HEK293 (cell line): ENCODE measurements at regions not wholly inside any gene's neighbourhood (a gene's known extent, or its start where the extent isn't known, plus 50 kb on each side); places are given as distances from the start of the nearest gene placed in this dataset.

Experiments used
- CTCF ChIA-PET: fragments of 350-600 bp; formaldehyde crosslinking; extraction: SDS; loops from one replicate; lab custom pipeline; 2021; ENCODE audit warnings: antibody characterized with exemption; lab: Yijun Ruan, JAX
- POLR2A ChIA-PET: fragments of 300-600 bp; formaldehyde crosslinking; extraction: SDS; loops from one replicate; lab custom pipeline; 2020; ENCODE audit warnings: antibody characterized with exemption, inconsistent platforms; lab: Yijun Ruan, JAX
- H3K27ac ChIP-seq: fragments of 200-500 bp; sonication (Bioruptor generic); 2 replicates; pipeline ENCODE4 v1.5.1; 2014; ENCODE audit warnings: low read depth, low read length, control low read depth, inconsistent platforms; ENCODE audit errors: extremely low read depth
- H3K36me3 ChIP-seq, 2 experiments: fragments of 200-500 bp in 1 of 2; sonication (Bioruptor generic) in 1 of 2; 1 replicate in 1 of 2; 2 replicates in 1 of 2; pipeline ENCODE4 v1.5.1; 2014 to 2017; ENCODE audit warnings: inconsistent platforms in 2 of 2, low read length in 2 of 2; ENCODE audit not compliant: control insufficient read depth in 2 of 2, insufficient read depth in 1 of 2
- H3K4me1 ChIP-seq: fragments of 200-500 bp; sonication (Bioruptor generic); 2 replicates; pipeline ENCODE4 v1.5.1; 2014; ENCODE audit warnings: mild to moderate bottlenecking, low read length, inconsistent platforms; ENCODE audit not compliant: control insufficient read depth, insufficient read depth
- H3K4me3 ChIP-seq: 2 replicates; pipeline ENCODE4 v1.5.1; 2011; ENCODE audit warnings: low read depth, mild to moderate bottlenecking, control low read depth, low read length, moderate library complexity
- H3K9me3 ChIP-seq: fragments of 200-500 bp; sonication (Bioruptor generic); 2 replicates; pipeline ENCODE4 v1.5.1; 2014; ENCODE audit warnings: low read depth, low read length, inconsistent platforms; ENCODE audit not compliant: control insufficient read depth, insufficient read depth
- GLI2 ChIP-seq: fragments of 450-650 bp; formaldehyde crosslinking; IDR thresholded peaks from 2 replicates; pipeline ENCODE4; 2017; ENCODE audit warnings: missing biosample characterization, missing genetic modification characterization, low read depth, borderline replicate concordance
- ZBTB1 ChIP-seq: fragments of 450-650 bp; formaldehyde crosslinking; IDR thresholded peaks from 2 replicates; pipeline ENCODE4 v1.5.1; 2016; ENCODE audit warnings: missing biosample characterization, missing genetic modification characterization
- ZBTB7A ChIP-seq: fragments of 450-650 bp; formaldehyde crosslinking; IDR thresholded peaks from 2 replicates; pipeline ENCODE4 v1.5.1; 2016; ENCODE audit warnings: low read depth, missing biosample characterization, missing genetic modification characterization
- ZBTB8A ChIP-seq: fragments of 450-650 bp; formaldehyde crosslinking; IDR thresholded peaks from 2 replicates; pipeline ENCODE4 v1.5.1; 2016; ENCODE audit warnings: missing biosample characterization, missing genetic modification characterization
- ZFHX2 ChIP-seq: fragments of 450-650 bp; formaldehyde crosslinking; conservative IDR thresholded peaks from 2 replicates; pipeline ENCODE4 v1.5.1; 2016; ENCODE audit warnings: missing biosample characterization, missing genetic modification characterization
- ZFP3 ChIP-seq: fragments of 450-650 bp; formaldehyde crosslinking; IDR thresholded peaks from 2 replicates; pipeline ENCODE4 v1.5.1; 2016; ENCODE audit warnings: low read depth, missing biosample characterization, missing genetic modification characterization
- ZNF174 ChIP-seq: fragments of 450-650 bp; formaldehyde crosslinking; IDR thresholded peaks from 2 replicates; pipeline ENCODE4 v1.5.0; 2017; ENCODE audit warnings: missing biosample characterization, mild to moderate bottlenecking, missing genetic modification characterization
- ZNF211 ChIP-seq: fragments of 450-650 bp; formaldehyde crosslinking; IDR thresholded peaks from 2 replicates; pipeline ENCODE4 v1.5.1; 2016; ENCODE audit warnings: low read depth, missing biosample characterization, missing genetic modification characterization
- ZNF366 ChIP-seq: fragments of 450-650 bp; formaldehyde crosslinking; conservative IDR thresholded peaks from 2 replicates; pipeline ENCODE4 v1.5.1; 2016; ENCODE audit warnings: missing biosample characterization, missing genetic modification characterization
- ZNF624 ChIP-seq: fragments of 450-650 bp; formaldehyde crosslinking; IDR thresholded peaks from 2 replicates; pipeline ENCODE4 v1.5.1; 2017; ENCODE audit warnings: missing biosample characterization, missing genetic modification characterization
- ZNF660 ChIP-seq: fragments of 450-650 bp; IDR thresholded peaks from 2 replicates; pipeline ENCODE4 v1.5.1; 2018; ENCODE audit warnings: missing biosample characterization, mild to moderate bottlenecking, missing genetic modification characterization
- ZNF76 ChIP-seq: fragments of 450-650 bp; formaldehyde crosslinking; IDR thresholded peaks from 2 replicates; pipeline ENCODE4; 2016; ENCODE audit warnings: low read depth, missing biosample characterization, missing genetic modification characterization, borderline replicate concordance
- ZNF843 ChIP-seq: fragments of 450-650 bp; formaldehyde crosslinking; IDR thresholded peaks from 2 replicates; pipeline ENCODE4 v1.5.1; 2016; ENCODE audit warnings: missing biosample characterization, missing genetic modification characterization
- TF ChIP-seq, protein P1 (sequence below): fragments of 450-650 bp; formaldehyde crosslinking; IDR thresholded peaks from 2 replicates; pipeline ENCODE4 v1.5.1; 2016; ENCODE audit warnings: missing biosample characterization, missing genetic modification characterization
- TF ChIP-seq, protein P2 (sequence below): fragments of 450-650 bp; IDR thresholded peaks from 2 replicates; pipeline ENCODE4 v1.5.1; 2018; ENCODE audit warnings: missing biosample characterization, mild to moderate bottlenecking, missing genetic modification characterization
- TF ChIP-seq, protein P3 (sequence below): fragments of 450-650 bp; formaldehyde crosslinking; conservative IDR thresholded peaks from 2 replicates; pipeline ENCODE4 v1.5.1; 2016; ENCODE audit warnings: low read depth, missing biosample characterization, missing genetic modification characterization
- TF ChIP-seq, protein P4 (sequence below): fragments of 450-650 bp; formaldehyde crosslinking; IDR thresholded peaks from 2 replicates; pipeline ENCODE4 v1.5.1; 2016; ENCODE audit warnings: missing biosample characterization, missing genetic modification characterization
- TF ChIP-seq, protein P5 (sequence below): fragments of 450-650 bp; formaldehyde crosslinking; IDR thresholded peaks from 2 replicates; pipeline ENCODE4 v1.5.1; 2017; ENCODE audit warnings: missing biosample characterization, missing genetic modification characterization
- TF ChIP-seq, protein P6 (sequence below): fragments of 450-650 bp; formaldehyde crosslinking; IDR thresholded peaks from 2 replicates; pipeline ENCODE4 v1.5.1; 2016; ENCODE audit warnings: missing biosample characterization, missing genetic modification characterization

DNA sequence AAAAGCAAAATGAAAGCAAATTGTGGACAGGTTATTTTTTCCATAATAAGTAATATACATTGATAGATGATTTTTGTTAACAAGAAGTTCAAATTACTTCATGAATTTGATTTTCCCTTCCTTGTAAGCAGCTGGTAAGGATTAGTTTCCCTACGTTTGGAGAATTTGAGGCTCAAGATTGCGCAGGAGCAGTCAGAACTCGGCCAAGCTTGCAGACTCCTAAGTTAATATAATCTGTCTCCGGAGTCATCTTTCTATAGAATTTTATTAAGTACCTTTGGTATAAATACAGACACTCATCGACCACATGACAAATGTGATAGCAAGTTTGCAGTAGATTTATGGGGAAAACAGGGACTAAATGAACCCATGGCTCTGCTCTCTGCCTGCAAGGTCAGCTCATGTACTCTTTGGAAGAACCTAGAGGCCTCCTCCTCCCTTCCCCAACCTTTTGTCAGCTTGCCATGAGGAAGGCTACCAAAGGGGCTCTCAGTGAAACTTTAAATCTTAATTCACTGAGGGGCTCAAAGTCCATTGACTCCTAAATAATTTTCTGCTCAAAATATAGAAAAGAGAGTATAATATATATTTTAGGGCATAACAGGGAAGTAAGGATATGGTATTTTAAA, 89.2 kb upstream of the CTTNBP2 start:
- Histone ChIP-seq H3K4me1 (peaks cover 4% of the 10 kb centered on the region; the same call in 1 of the 2 replicates), H3K36me3 (no peaks in the 10 kb centered on the region), H3K9me3 (no peaks in the 10 kb centered on the region), H3K27ac (no peak overlapping the region), H3K4me3 (no peak overlapping the region)
- TF ChIP-seq ZNF366 (tag by site-specific recombination) (no peak), ZBTB7A (tag by site-specific recombination) (no peak), ZNF174 (no peak), ZNF76 (no peak), ZNF660 (tag by site-specific recombination) (no peak), ZBTB8A (tag by site-specific recombination) (no peak), ZBTB1 (tag by site-specific recombination) (no peak), GLI2 (tag by site-specific recombination) (no peak)
- TF ChIP-seq, protein P1, sequence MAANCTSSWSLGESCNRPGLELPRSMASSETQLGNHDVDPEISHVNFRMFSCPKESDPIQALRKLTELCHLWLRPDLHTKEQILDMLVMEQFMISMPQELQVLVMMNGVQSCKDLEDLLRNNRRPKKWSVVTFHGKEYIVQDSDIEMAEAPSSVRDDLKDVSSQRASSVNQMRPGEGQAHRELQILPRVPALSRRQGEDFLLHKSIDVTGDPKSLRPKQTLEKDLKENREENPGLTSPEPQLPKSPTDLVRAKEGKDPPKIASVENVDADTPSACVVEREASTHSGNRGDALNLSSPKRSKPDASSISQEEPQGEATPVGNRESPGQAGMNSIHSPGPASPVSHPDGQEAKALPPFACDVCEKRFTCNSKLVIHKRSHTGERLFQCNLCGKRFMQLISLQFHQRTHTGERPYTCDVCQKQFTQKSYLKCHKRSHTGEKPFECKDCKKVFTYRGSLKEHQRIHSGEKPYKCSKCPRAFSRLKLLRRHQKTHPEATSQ (tag by site-specific recombination): no peak
- CTCF ChIA-PET: interaction anchor here (0.5 to 0.7 kb wide), 2 partner anchors 25 to 31 kb away, joined by 3 to 4 read pairs; no protein-coding TSS in a partner anchor
- POLR2A ChIA-PET: no interaction called here

DNA sequence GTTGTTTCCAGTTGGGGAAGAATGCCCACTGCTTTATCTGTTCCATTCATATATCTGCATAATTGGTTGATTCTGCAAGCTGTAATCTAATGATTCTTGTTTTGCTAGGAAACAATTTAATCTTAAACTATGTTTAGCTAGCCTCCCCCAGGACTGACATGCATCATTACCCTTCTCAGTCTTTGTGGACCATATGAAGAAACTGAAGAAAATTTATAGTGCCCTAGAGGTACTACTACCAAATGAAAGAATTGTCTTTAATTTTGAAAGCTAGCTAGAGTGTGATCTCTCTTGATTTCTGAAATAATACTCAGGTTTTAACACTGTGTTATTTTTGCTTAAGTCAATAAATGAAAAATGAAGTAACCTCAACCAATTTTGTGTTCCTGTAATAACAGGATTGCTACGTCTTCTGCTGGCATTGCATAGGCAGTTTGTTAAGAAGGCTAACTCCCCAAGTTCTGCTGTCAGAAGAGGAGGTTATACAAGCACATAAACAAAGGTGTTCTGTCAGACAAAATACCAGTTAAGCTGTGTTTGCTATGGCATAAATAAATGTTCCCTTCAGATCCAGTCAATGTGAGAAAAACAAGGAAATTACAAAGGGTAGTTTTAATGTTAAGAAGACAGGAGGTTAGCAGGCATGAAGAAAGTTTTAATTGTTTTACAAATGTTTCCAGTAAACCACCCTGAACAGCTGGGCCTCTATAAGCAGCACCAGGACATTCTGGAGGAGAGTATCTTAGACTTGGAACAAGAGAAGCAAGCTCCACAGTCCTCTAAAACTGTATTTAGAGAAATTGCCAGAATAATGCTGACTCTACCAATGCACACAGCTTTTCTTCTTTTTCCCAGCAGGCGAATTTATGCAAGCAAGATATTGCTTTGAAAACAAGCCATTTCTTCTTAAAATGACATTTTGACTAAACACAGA, 90.3 kb upstream of the CTTNBP2 start:
- POLR2A ChIA-PET: no interaction called here
- Histone ChIP-seq H3K4me3 (no peak overlapping the region), H3K27ac (no peak overlapping the region), H3K36me3 (no peaks in the 10 kb centered on the region), H3K9me3 (no peaks in the 10 kb centered on the region), H3K4me1 (peaks cover 4% of the 10 kb centered on the region; the same call in 1 of the 2 replicates)
- CTCF ChIA-PET: interaction anchor here (0.5 to 0.7 kb wide), 2 partner anchors 13 to 24 kb away, joined by 3 to 4 read pairs; no protein-coding TSS in a partner anchor
- TF ChIP-seq, protein P2, sequence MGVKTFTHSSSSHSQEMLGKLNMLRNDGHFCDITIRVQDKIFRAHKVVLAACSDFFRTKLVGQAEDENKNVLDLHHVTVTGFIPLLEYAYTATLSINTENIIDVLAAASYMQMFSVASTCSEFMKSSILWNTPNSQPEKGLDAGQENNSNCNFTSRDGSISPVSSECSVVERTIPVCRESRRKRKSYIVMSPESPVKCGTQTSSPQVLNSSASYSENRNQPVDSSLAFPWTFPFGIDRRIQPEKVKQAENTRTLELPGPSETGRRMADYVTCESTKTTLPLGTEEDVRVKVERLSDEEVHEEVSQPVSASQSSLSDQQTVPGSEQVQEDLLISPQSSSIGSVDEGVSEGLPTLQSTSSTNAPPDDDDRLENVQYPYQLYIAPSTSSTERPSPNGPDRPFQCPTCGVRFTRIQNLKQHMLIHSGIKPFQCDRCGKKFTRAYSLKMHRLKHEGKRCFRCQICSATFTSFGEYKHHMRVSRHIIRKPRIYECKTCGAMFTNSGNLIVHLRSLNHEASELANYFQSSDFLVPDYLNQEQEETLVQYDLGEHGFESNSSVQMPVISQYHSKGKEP (tag by site-specific recombination): peak; percentile 41; the same call in 1 of the 2 replicates
- no peak for TF ChIP-seq ZFP3
- peak; percentile 54; the same call in 1 of the 2 replicates for TF ChIP-seq ZNF843
- TF ChIP-seq ZNF624 (tag by site-specific recombination): no peak
- TF ChIP-seq ZNF211 (tag by site-specific recombination): no peak
- TF ChIP-seq, protein P3, sequence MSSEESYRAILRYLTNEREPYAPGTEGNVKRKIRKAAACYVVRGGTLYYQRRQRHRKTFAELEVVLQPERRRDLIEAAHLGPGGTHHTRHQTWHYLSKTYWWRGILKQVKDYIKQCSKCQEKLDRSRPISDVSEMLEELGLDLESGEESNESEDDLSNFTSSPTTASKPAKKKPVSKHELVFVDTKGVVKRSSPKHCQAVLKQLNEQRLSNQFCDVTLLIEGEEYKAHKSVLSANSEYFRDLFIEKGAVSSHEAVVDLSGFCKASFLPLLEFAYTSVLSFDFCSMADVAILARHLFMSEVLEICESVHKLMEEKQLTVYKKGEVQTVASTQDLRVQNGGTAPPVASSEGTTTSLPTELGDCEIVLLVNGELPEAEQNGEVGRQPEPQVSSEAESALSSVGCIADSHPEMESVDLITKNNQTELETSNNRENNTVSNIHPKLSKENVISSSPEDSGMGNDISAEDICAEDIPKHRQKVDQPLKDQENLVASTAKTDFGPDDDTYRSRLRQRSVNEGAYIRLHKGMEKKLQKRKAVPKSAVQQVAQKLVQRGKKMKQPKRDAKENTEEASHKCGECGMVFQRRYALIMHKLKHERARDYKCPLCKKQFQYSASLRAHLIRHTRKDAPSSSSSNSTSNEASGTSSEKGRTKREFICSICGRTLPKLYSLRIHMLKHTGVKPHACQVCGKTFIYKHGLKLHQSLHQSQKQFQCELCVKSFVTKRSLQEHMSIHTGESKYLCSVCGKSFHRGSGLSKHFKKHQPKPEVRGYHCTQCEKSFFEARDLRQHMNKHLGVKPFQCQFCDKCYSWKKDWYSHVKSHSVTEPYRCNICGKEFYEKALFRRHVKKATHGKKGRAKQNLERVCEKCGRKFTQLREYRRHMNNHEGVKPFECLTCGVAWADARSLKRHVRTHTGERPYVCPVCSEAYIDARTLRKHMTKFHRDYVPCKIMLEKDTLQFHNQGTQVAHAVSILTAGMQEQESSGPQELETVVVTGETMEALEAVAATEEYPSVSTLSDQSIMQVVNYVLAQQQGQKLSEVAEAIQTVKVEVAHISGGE: no peak
- TF ChIP-seq ZFHX2 (tag by site-specific recombination): no peak
- TF ChIP-seq, protein P4, sequence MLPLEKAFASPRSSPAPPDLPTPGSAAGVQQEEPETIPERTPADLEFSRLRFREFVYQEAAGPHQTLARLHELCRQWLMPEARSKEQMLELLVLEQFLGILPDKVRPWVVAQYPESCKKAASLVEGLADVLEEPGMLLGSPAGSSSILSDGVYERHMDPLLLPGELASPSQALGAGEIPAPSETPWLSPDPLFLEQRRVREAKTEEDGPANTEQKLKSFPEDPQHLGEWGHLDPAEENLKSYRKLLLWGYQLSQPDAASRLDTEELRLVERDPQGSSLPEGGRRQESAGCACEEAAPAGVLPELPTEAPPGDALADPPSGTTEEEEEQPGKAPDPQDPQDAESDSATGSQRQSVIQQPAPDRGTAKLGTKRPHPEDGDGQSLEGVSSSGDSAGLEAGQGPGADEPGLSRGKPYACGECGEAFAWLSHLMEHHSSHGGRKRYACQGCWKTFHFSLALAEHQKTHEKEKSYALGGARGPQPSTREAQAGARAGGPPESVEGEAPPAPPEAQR (tag by site-specific recombination): no peak
- TF ChIP-seq, protein P5, sequence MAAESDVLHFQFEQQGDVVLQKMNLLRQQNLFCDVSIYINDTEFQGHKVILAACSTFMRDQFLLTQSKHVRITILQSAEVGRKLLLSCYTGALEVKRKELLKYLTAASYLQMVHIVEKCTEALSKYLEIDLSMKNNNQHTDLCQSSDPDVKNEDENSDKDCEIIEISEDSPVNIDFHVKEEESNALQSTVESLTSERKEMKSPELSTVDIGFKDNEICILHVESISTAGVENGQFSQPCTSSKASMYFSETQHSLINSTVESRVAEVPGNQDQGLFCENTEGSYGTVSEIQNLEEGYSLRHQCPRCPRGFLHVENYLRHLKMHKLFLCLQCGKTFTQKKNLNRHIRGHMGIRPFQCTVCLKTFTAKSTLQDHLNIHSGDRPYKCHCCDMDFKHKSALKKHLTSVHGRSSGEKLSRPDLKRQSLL (tag by site-specific recombination): no peak
- TF ChIP-seq, protein P6, sequence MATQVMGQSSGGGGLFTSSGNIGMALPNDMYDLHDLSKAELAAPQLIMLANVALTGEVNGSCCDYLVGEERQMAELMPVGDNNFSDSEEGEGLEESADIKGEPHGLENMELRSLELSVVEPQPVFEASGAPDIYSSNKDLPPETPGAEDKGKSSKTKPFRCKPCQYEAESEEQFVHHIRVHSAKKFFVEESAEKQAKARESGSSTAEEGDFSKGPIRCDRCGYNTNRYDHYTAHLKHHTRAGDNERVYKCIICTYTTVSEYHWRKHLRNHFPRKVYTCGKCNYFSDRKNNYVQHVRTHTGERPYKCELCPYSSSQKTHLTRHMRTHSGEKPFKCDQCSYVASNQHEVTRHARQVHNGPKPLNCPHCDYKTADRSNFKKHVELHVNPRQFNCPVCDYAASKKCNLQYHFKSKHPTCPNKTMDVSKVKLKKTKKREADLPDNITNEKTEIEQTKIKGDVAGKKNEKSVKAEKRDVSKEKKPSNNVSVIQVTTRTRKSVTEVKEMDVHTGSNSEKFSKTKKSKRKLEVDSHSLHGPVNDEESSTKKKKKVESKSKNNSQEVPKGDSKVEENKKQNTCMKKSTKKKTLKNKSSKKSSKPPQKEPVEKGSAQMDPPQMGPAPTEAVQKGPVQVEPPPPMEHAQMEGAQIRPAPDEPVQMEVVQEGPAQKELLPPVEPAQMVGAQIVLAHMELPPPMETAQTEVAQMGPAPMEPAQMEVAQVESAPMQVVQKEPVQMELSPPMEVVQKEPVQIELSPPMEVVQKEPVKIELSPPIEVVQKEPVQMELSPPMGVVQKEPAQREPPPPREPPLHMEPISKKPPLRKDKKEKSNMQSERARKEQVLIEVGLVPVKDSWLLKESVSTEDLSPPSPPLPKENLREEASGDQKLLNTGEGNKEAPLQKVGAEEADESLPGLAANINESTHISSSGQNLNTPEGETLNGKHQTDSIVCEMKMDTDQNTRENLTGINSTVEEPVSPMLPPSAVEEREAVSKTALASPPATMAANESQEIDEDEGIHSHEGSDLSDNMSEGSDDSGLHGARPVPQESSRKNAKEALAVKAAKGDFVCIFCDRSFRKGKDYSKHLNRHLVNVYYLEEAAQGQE (tag by site-specific recombination): no peak
